ENCODE measurements at regions not wholly inside any gene's neighbourhood (a gene's known extent, or its start where the extent isn't known, plus 50 kb on each side); places are given as distances from the start of the nearest gene placed in this dataset.

DNA sequence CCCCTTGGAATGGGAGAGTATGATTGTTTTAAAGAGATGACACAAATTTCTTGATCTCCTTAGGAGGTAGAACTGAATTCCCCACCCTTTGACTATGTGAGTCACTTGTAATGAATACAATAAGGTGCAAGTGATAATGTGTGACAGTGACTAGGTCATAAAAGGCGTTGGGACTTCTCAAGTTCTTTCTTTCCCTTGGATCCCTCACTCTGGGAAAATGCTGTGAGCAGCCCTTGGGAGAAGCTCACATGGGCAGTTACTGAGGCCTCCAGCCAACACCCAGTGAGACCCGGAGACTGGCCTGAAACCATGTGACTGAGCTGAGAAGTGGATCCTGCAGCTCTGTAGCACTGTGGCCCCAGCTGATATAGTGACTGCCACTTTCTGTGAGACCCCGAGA is 66.4 kb upstream of the FAM180A start:
- TF ChIP-seq EP300 (IDR thresholded peaks at IDR 0.05) (no peak), CTCF (IDR thresholded peaks at IDR 0.05) (no peak), POLR2AphosphoS5 (IDR thresholded peaks at IDR 0.05) (no peak), POLR2A (IDR thresholded peaks at IDR 0.05) (no peak)
